VCaP (cell line): ENCODE measurements at regions not wholly inside any gene's neighbourhood (a gene's known extent, or its start where the extent isn't known, plus 50 kb on each side); places are given as distances from the start of the nearest gene placed in this dataset.
"Not testable (repeated sequence)": the region's sequence is repeated elsewhere in the genome, so short reads cannot be mapped to it uniquely, and the experiment has no call there.

Source experiments
- H3K27ac ChIP-seq: fragments of 450-650 bp; 2 replicates; pipeline ENCODE4 v1.5.1; 2017
- TF ChIP-seq, protein P1 (sequence below): fragments of 450-650 bp; conservative IDR thresholded peaks from 2 replicates; pipeline ENCODE4 v1.5.1; 2017; ENCODE audit warnings: mild to moderate bottlenecking, moderate library complexity

DNA sequence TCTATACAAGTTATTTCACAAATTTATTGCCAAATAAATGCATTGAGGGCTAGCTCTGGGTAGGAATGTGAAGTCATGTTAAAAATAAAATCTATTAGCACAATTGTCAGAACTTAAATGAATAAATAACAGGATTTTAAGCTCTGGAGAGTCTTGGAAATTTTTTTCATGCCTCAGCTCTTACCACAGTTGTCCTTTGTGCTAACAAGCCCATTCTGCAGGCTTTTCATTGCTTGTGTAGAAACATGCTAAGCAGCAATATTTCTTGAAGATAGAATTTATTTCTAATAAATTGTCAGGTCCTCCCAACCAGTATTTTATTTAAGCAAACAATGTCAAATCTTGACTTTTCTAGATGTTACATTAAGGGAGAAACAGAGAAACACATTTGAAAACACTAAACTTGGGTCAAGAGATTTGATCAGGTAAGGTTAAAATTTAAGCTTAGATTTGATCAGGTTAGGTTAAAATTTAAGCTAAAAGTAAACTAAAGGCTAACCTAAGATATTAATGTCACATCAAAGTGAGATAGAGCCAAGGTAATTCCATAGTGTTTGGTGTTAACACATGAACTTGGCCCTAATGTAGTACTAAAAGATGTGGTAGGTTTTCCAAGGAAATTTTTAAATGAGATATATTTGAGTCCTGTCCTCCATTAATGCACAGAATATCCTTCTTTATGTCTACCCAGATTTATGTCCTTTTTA is 179.1 kb upstream of the IL1RAPL1 start:
- no peak overlapping the region for H3K27ac ChIP-seq
- TF ChIP-seq, protein P1, sequence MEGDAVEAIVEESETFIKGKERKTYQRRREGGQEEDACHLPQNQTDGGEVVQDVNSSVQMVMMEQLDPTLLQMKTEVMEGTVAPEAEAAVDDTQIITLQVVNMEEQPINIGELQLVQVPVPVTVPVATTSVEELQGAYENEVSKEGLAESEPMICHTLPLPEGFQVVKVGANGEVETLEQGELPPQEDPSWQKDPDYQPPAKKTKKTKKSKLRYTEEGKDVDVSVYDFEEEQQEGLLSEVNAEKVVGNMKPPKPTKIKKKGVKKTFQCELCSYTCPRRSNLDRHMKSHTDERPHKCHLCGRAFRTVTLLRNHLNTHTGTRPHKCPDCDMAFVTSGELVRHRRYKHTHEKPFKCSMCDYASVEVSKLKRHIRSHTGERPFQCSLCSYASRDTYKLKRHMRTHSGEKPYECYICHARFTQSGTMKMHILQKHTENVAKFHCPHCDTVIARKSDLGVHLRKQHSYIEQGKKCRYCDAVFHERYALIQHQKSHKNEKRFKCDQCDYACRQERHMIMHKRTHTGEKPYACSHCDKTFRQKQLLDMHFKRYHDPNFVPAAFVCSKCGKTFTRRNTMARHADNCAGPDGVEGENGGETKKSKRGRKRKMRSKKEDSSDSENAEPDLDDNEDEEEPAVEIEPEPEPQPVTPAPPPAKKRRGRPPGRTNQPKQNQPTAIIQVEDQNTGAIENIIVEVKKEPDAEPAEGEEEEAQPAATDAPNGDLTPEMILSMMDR, result no peak

- TF ChIP-seq, protein P1, result no peak
- no peak overlapping the region for H3K27ac ChIP-seq
These were observed 188.9 kb upstream of the IL1RAPL1 start for GRCh38 chrX:28398342-28398741.

GRCh38 chrX:28391528-28391927 is 195.7 kb upstream of the IL1RAPL1 start:
- TF ChIP-seq, protein P1, result no peak
- H3K27ac ChIP-seq, result no peak overlapping the region

- TF ChIP-seq, protein P1, result no peak
- H3K27ac ChIP-seq, result no peak overlapping the region
These were observed 208.1 kb upstream of the IL1RAPL1 start for GRCh38 chrX:28379103-28379502.

GRCh38 chrX:28367649-28368048 is 219.6 kb upstream of the IL1RAPL1 start:
- H3K27ac ChIP-seq, result not testable (repeated sequence)

DNA sequence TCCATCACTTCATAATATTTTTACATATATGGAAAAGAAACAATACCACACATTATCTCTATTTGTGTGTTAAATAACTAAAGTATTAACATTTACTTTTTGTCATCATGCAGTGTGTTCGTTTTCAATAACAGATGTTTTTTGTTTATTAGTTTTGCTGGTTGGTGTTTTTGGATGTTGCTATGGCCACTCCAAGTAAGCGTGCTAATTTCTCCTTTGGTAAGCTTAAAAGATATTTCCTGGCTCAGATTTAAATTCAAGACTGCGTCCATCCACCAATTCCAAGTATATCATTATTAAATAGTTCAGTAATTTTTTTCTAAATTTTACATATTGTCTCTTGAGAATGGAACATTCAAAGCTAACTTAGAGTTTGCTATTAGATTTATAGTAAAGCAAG is 235.4 kb upstream of the IL1RAPL1 start:
- TF ChIP-seq, protein P1, result no peak
- no peak overlapping the region for H3K27ac ChIP-seq

DNA sequence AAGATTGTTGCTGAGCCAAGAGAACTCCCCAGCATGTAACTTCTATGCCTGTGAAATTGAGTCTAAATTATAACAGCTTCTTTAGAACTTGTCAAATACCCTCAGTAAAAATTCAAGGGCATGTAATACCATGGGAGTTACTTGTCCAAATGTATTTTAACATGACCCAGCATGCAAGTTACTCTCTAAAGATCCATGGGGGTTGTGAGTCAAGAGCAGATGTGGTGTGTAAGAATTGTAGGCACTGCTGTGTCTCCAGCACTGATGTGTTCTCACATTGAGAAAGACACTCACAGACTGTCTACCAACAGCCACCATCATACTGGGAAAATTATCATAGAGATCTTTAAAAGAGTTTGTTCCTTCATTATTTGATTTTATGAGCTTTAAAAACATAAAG is 237.4 kb upstream of the IL1RAPL1 start:
- H3K27ac ChIP-seq, result no peak overlapping the region
- TF ChIP-seq, protein P1, result no peak

DNA sequence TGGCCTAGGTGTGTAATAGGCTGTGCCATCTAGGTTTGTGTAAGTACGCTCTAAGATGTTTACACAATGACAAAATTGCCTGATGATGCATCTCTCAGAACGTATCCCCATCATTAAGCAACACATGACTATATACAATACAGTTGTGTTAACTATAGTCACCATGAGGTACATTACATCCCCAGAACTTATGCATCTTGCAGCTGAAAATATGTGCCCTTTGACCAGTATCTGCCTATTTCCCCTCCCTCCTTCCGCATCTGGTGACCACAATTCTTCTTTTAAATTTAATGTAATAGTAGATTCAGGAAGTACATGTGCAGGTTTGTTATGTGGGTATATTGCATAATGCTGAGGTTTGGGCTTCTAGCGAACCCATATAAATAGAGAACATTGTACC is 239.8 kb upstream of the IL1RAPL1 start:
- TF ChIP-seq, protein P1, result no peak
- no peak overlapping the region for H3K27ac ChIP-seq
